ENCODE measurements at regions not wholly inside any gene's neighbourhood (a gene's known extent, or its start where the extent isn't known, plus 50 kb on each side); places are given as distances from the start of the nearest gene placed in this dataset.
A peak's percentile ranks its signal among the peaks of the same experiment; 100 is the strongest.

- TF ChIP-seq FOXM1 (CRISPR knock-in tag; IDR thresholded peaks at IDR 0.05) (no peak), ZNF562 (CRISPR knock-in tag; IDR thresholded peaks at IDR 0.05; ENCODE audit: borderline replicate concordance) (no peak), CBFB (CRISPR knock-in tag; IDR thresholded peaks at IDR 0.05) (peak; percentile 28; the same call in 1 of the 2 replicates), RBM22 (optimal IDR thresholded peaks at IDR 0.05; ENCODE audit: low read length) (no peak), NKX3-1 (CRISPR knock-in tag; IDR thresholded peaks at IDR 0.05) (peak; percentile 93), SRY (CRISPR knock-in tag; IDR thresholded peaks at IDR 0.05) (no peak), CTCF (CRISPR knock-in tag; IDR thresholded peaks at IDR 0.05) (no peak), ZNF770 (CRISPR knock-in tag; IDR thresholded peaks at IDR 0.05) (no peak), ZNF282 (IDR thresholded peaks at IDR 0.05; ENCODE audit: partially characterized antibody) (no peak), ETV5 (CRISPR knock-in tag; IDR thresholded peaks at IDR 0.05; ENCODE audit: borderline replicate concordance) (peak; percentile 34; the same call in 1 of the 2 replicates), ZNF547 (CRISPR knock-in tag; IDR thresholded peaks at IDR 0.05) (no peak), ZFX (CRISPR knock-in tag; IDR thresholded peaks at IDR 0.05; ENCODE audit: low read depth) (no peak), CEBPG (CRISPR knock-in tag; IDR thresholded peaks at IDR 0.05) (0 out of 2 replicates have a peak, but pooled peaks have one; percentile 6), PHF20 (CRISPR knock-in tag; IDR thresholded peaks at IDR 0.05) (no peak), ZNF552 (CRISPR knock-in tag; IDR thresholded peaks at IDR 0.05; ENCODE audit: borderline replicate concordance) (no peak), ZNF225 (CRISPR knock-in tag; IDR thresholded peaks at IDR 0.05) (no peak), HIC2 (CRISPR knock-in tag; IDR thresholded peaks at IDR 0.05; ENCODE audit: low read depth) (no peak), ZNF761 (CRISPR knock-in tag; conservative IDR thresholded peaks at IDR 0.05) (no peak), GMEB2 (CRISPR knock-in tag; IDR thresholded peaks at IDR 0.05; ENCODE audit: low read depth) (no peak), SOX5 (CRISPR knock-in tag; IDR thresholded peaks at IDR 0.05; ENCODE audit: borderline replicate concordance) (no peak), ZNF672 (CRISPR knock-in tag; IDR thresholded peaks at IDR 0.05) (no peak), ZNF644 (CRISPR knock-in tag; IDR thresholded peaks at IDR 0.05; ENCODE audit: low read depth) (peak; percentile 47; the same call in 1 of the 2 replicates), SNAI1 (CRISPR knock-in tag; IDR thresholded peaks at IDR 0.05; ENCODE audit: borderline replicate concordance) (no peak)
Observed at GRCh38 chr14:38868399-38869290, 234.4 kb downstream of the SEC23A start (continued).

All from HepG2 (cell line).